HCT116 (cell line): ENCODE measurements at regions not wholly inside any gene's neighbourhood (a gene's known extent, or its start where the extent isn't known, plus 50 kb on each side); places are given as distances from the start of the nearest gene placed in this dataset.

Experiments
- ATAC-seq: fragments of 200-7000 bp; cut with Tn5 transposase; 2 replicates; pipeline ENCODE4 v1.9.1; 2020; ENCODE audit warnings: mild to moderate bottlenecking, moderate library complexity
- BruUV-seq: library from RNA; stranded (reverse); fragments of 400-500 nt; replicated peaks from 2 replicates; lab custom pipeline; 2021; lab: Mats Ljungman, UMichigan
- CTCF ChIA-PET: fragments of 300-600 bp; sonication (Branson Sonifier 250); formaldehyde crosslinking; loops from one replicate; lab custom pipeline; 2021; ENCODE audit warnings: antibody characterized with exemption; lab: Charles Lee
- POLR2A ChIA-PET: fragments of 300-600, 350-600 bp; sonication (Branson Sonifier 250); formaldehyde crosslinking; loops from one replicate; lab custom pipeline; 2021; ENCODE audit warnings: antibody characterized with exemption; lab: Charles Lee
- RAD21 ChIA-PET, 2 experiments: fragments of 300-600 bp; sonication (Branson Sonifier 250); formaldehyde crosslinking; loops; one replicate each; lab custom pipeline; 2023; ENCODE audit warnings: low total read pairs in 2 of 2; ENCODE audit not compliant: uncharacterized antibody in 2 of 2, unreplicated experiment in 2 of 2, low non-redundant PET in 1 of 2; lab: Charles Lee
- DNase-seq: peaks from one replicate; pipeline ENCODE4 v3.0.0-alpha.2; 2010; ENCODE audit warnings: low read depth, low spot score
- H2AFZ ChIP-seq: fragments of 200-600 bp; shearing (Covaris generic), sonication (generic); 2 replicates; pipeline ENCODE4 v1.6.1; 2017; ENCODE audit warnings: low read depth, mixed run types, mixed read lengths, antibody characterized with exemption, low read length; ENCODE audit not compliant: poor library complexity, severe bottlenecking
- H3K27ac ChIP-seq: 2 replicates; pipeline ENCODE4 v1.5.1; 2012; ENCODE audit warnings: low read depth, low read length
- H3K27me3 ChIP-seq: fragments of 200-600 bp; sonication (generic); 2 replicates; pipeline ENCODE4 v1.6.1; 2016; ENCODE audit warnings: mixed run types, low read length, mixed read lengths; ENCODE audit not compliant: insufficient read depth
- H3K36me3 ChIP-seq, 2 experiments: fragments of 200-500 bp in 1 of 2; fragments of 200-600 bp in 1 of 2; sonication (Bioruptor generic) in 1 of 2; sonication (generic) in 1 of 2; 2 replicates each; pipeline versions ENCODE4 v1.5.1 to v1.6.1; 2014 to 2016; ENCODE audit warnings: low read length in 2 of 2, inconsistent platforms in 1 of 2, mixed read lengths in 1 of 2, mixed run types in 1 of 2; ENCODE audit not compliant: insufficient read depth in 2 of 2, control insufficient read depth in 1 of 2
- H3K4me1 ChIP-seq, 2 experiments: fragments of 200-600 bp in 1 of 2; sonication (generic) in 1 of 2; 2 replicates each; pipeline versions ENCODE4 v1.5.1 to v1.6.1; 2012 to 2017; ENCODE audit warnings: low read length in 2 of 2, inconsistent platforms in 1 of 2, mild to moderate bottlenecking in 1 of 2, mixed read lengths in 1 of 2, mixed run types in 1 of 2, moderate library complexity in 1 of 2; ENCODE audit not compliant: insufficient read depth in 2 of 2, control insufficient read depth in 1 of 2
- H3K4me2 ChIP-seq: fragments of 200-600 bp; sonication (generic); 2 replicates; pipeline ENCODE4 v1.6.1; 2017; ENCODE audit warnings: mixed run types, low read length, mixed read lengths
- H3K4me3 ChIP-seq, 2 experiments: fragments of 200-600 bp in 1 of 2; sonication (generic) in 1 of 2; replicated peaks in 1 of 2; 2 replicates each; pipeline ENCODE4 v1.5.1; 2011 to 2016; ENCODE audit warnings: low read length in 2 of 2, control low read depth in 1 of 2, low read depth in 1 of 2, mild to moderate bottlenecking in 1 of 2, mixed read lengths in 1 of 2, mixed run types in 1 of 2
- H3K79me2 ChIP-seq: fragments of 200-600 bp; sonication (generic); 2 replicates; pipeline ENCODE4 v1.6.1; 2017; ENCODE audit warnings: mild to moderate bottlenecking, mixed run types, low read length, moderate library complexity, mixed read lengths; ENCODE audit not compliant: insufficient read depth
- H3K9ac ChIP-seq: fragments of 200-600 bp; sonication (generic); 2 replicates; pipeline ENCODE4 v1.6.1; 2016; ENCODE audit warnings: low read length, mixed read lengths
- H3K9me2 ChIP-seq: fragments of 200-600 bp; sonication (generic), shearing (Covaris generic); 2 replicates; pipeline ENCODE4 v1.6.1; 2017; ENCODE audit warnings: mixed run types, mild to moderate bottlenecking, moderate library complexity; ENCODE audit not compliant: insufficient read depth
- H3K9me3 ChIP-seq, 2 experiments: fragments of 200-500 bp in 1 of 2; fragments of 200-600 bp in 1 of 2; sonication (Bioruptor generic) in 1 of 2; sonication (generic) in 1 of 2; 2 replicates each; pipeline ENCODE4 v1.6.1; 2014 to 2017; ENCODE audit warnings: low read length in 2 of 2, mixed read lengths in 2 of 2, inconsistent platforms in 1 of 2, low read depth in 1 of 2, mild to moderate bottlenecking in 1 of 2, mixed run types in 1 of 2, moderate library complexity in 1 of 2; ENCODE audit not compliant: control insufficient read depth in 1 of 2, insufficient read depth in 1 of 2
- H4K20me1 ChIP-seq: fragments of 200-600 bp; sonication (generic), shearing (Covaris generic); 2 replicates; pipeline ENCODE4 v1.6.1; 2017; ENCODE audit warnings: mixed run types, mild to moderate bottlenecking, moderate library complexity; ENCODE audit not compliant: insufficient read depth
- CEBPB ChIP-seq: IDR thresholded peaks from 2 replicates; pipeline ENCODE4 v1.6.1; 2012; ENCODE audit warnings: low read depth
- EZH2 ChIP-seq: fragments of 200-600 bp; sonication (generic); IDR thresholded peaks from 2 replicates; pipeline ENCODE4 v1.6.1; 2017; ENCODE audit warnings: antibody characterized with exemption, mixed run types
- JUND ChIP-seq: IDR thresholded peaks from 2 replicates; pipeline ENCODE4 v1.6.1; 2012
- MAX ChIP-seq: IDR thresholded peaks from 2 replicates; pipeline ENCODE4 v1.6.1; 2012
- RAD21 ChIP-seq: IDR thresholded peaks from 2 replicates; pipeline ENCODE4 v1.6.1; 2012; ENCODE audit warnings: low read depth, mild to moderate bottlenecking
- SRF ChIP-seq: IDR thresholded peaks from 2 replicates; pipeline ENCODE4 v1.6.1; 2012; ENCODE audit warnings: low read depth
- TCF7L2 ChIP-seq: IDR thresholded peaks from 2 replicates; pipeline ENCODE4 v1.7.0; 2011; ENCODE audit warnings: borderline replicate concordance, inconsistent platforms; ENCODE audit not compliant: insufficient read depth, insufficient read length; ENCODE audit errors: extremely low read depth
- ZBTB33 ChIP-seq: IDR thresholded peaks from 2 replicates; pipeline ENCODE4 v1.6.1; 2011; ENCODE audit warnings: mild to moderate bottlenecking, low read length, moderate library complexity; ENCODE audit not compliant: insufficient replicate concordance; ENCODE audit errors: extremely low read depth
- ZFX ChIP-seq: fragments of 450-650 bp; IDR thresholded peaks from 2 replicates; pipeline ENCODE4 v1.6.1; 2017
- ZNF274 ChIP-seq: fragments of 200-500 bp; sonication (Bioruptor generic); IDR thresholded peaks from 2 replicates; pipeline ENCODE4 v1.6.1; 2014; ENCODE audit warnings: mild to moderate bottlenecking, low read depth, low read length, inconsistent platforms
- intact Hi-C: fragments of 100-400 bp; cut with micrococcal nuclease; formaldehyde crosslinking; loops from 2 replicates; pipeline ENCODE4 v1.10.0; 2022

- Histone ChIP-seq H3K36me3 (no peaks in the 10 kb centered on the region), H3K4me2 (no peak overlapping the region), H3K27me3 (peaks cover 29% of the 10 kb centered on the region; the same call in 1 of the 2 replicates), H3K9me3 (no peaks in the 10 kb centered on the region), H4K20me1 (no peaks in the 10 kb centered on the region), H3K9me2 (no peaks in the 10 kb centered on the region), H3K4me1 (no peaks in the 10 kb centered on the region), H3K27ac (no peak overlapping the region), H3K4me3 (no peak overlapping the region), H3K79me2 (no peaks in the 10 kb centered on the region), H2AFZ (no peak overlapping the region), H3K9ac (no peak overlapping the region)
- DNase-seq (no peak), ATAC-seq (no peak)
- BruUV-seq, result no TSS peak
- ChIA-PET RAD21 (no interaction called here), CTCF (no interaction called here), POLR2A (no interaction called here)
- intact Hi-C loops, result no loop called here
- TF ChIP-seq TCF7L2 (no peak), EZH2 (no peak), CEBPB (no peak), MAX (no peak), RAD21 (no peak), ZNF274 (no peak), SRF (no peak), JUND (no peak), ZBTB33 (no peak), ZFX (no peak)
These were observed 828.0 kb downstream of the GRID1 start for GRCh38 chr10:85538601-85539000.
